Esophagus squamous epithelium (tissue), 5 donors: ENCODE measurements at regions not wholly inside any gene's neighbourhood (a gene's known extent, or its start where the extent isn't known, plus 50 kb on each side); places are given as distances from the start of the nearest gene placed in this dataset.

ENCODE experiments used
- DNase-seq: peaks from one replicate; lab custom pipeline; 2025; lab: John Stamatoyannopoulos, UW
- H3K27ac ChIP-seq, 4 donors: fragments of 200-600 bp; sonication (generic); one replicate each; pipeline ENCODE4 v1.5.1; 2016 to 2019; ENCODE audit warnings: mild to moderate bottlenecking in 1 of 4
- H3K27me3 ChIP-seq, 4 donors: fragments of 200-600 bp; sonication (generic); 1 replicate in 3 of 4; 2 replicates in 1 of 4; pipeline versions ENCODE4 v1.5.1 to v1.6.0; 2017 to 2021; ENCODE audit warnings: antibody characterized with exemption in 1 of 4
- H3K36me3 ChIP-seq, 3 donors: fragments of 200-600 bp; sonication (generic); one replicate each; pipeline ENCODE4 v1.5.1; 2016 to 2019
- H3K4me1 ChIP-seq, 3 donors: fragments of 200-600 bp; sonication (generic); one replicate each; pipeline ENCODE4 v1.5.1; 2017 to 2019
- H3K4me3 ChIP-seq, 4 donors: fragments of 200-600 bp; sonication (generic); 1 replicate in 3 of 4; 2 replicates in 1 of 4; pipeline ENCODE4 v1.5.1; 2016 to 2019; ENCODE audit warnings: mild to moderate bottlenecking in 2 of 4, moderate library complexity in 1 of 4
- H3K9me3 ChIP-seq, 3 donors: fragments of 200-600 bp; sonication (generic); one replicate each; pipeline ENCODE4 v1.5.1; 2016 to 2019
- POLR2A ChIP-seq, 4 donors: fragments of 450-650 bp; IDR thresholded peaks; one replicate each; pipeline ENCODE4 v1.6.1; 2017; ENCODE audit warnings: antibody characterized with exemption in 4 of 4, mild to moderate bottlenecking in 4 of 4, moderate library complexity in 3 of 4
- WGBS, 2 donors: methylation state at CpG; one replicate each; pipeline ENCODE4 v1.1.5; 2018; 5-methylcytosine and 5-hydroxymethylcytosine counted together
- intact Hi-C: fragments of 100-400 bp; cut with DNase I; formaldehyde crosslinking; loops from one replicate; pipeline ENCODE4 v1.15.0; 2022
- TF ChIP-seq, protein P1 (sequence below), 6 experiments: fragments of 450-650 bp in 4 of 6; fragments of 200-600 bp in 2 of 6; sonication (generic) in 2 of 6; IDR thresholded peaks; one replicate each; pipeline ENCODE4 v1.5.1; 2016 to 2019; ENCODE audit warnings: antibody characterized with exemption in 6 of 6, mild to moderate bottlenecking in 4 of 6, moderate library complexity in 4 of 6
- donor health status: DM: yes; HTN: yes; CAD: no.

DNA sequence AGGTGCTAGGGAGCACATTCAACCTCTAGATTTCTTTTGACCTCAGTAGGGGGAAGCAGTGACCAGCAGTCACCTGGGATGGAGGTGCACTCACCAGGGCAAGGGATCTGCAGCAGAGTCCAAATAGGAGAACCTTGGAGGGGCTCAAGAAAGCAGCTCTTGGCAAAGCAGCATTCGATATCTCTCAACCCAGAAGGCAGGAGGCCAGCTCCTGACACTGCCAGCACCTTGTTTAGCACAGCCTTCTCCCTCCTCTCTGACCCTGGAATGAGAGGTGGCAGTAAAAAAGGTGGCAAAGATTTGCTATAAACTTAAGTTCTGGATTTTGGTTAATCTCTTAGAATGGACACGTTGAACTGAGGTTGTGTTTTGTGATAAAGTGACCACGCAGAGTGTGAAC is 107.9 kb downstream of the AQP9 start:
- intact Hi-C loops: no loop called here
- 86 to 90% methylated on average over 3 of the region's 3 CpGs for WGBS, 2 donors
- peaks cover 0 to 14% (median 0%) of the 10 kb centered on the region in 4 donors for H3K27me3 ChIP-seq
- H3K27ac ChIP-seq: no peak overlapping the region
- no peak for DNase-seq
- H3K4me1 ChIP-seq: peaks cover 0 to 11% (median 5%) of the 10 kb centered on the region in 3 donors
- H3K36me3 ChIP-seq: no peaks in the 10 kb centered on the region
- TF ChIP-seq, protein P1, sequence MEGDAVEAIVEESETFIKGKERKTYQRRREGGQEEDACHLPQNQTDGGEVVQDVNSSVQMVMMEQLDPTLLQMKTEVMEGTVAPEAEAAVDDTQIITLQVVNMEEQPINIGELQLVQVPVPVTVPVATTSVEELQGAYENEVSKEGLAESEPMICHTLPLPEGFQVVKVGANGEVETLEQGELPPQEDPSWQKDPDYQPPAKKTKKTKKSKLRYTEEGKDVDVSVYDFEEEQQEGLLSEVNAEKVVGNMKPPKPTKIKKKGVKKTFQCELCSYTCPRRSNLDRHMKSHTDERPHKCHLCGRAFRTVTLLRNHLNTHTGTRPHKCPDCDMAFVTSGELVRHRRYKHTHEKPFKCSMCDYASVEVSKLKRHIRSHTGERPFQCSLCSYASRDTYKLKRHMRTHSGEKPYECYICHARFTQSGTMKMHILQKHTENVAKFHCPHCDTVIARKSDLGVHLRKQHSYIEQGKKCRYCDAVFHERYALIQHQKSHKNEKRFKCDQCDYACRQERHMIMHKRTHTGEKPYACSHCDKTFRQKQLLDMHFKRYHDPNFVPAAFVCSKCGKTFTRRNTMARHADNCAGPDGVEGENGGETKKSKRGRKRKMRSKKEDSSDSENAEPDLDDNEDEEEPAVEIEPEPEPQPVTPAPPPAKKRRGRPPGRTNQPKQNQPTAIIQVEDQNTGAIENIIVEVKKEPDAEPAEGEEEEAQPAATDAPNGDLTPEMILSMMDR (IDR thresholded peaks at IDR 0.05): no peak
- TF ChIP-seq POLR2A (IDR thresholded peaks at IDR 0.05): no peak
- H3K9me3 ChIP-seq: no peaks in the 10 kb centered on the region
- H3K4me3 ChIP-seq: no peak overlapping the region

DNA sequence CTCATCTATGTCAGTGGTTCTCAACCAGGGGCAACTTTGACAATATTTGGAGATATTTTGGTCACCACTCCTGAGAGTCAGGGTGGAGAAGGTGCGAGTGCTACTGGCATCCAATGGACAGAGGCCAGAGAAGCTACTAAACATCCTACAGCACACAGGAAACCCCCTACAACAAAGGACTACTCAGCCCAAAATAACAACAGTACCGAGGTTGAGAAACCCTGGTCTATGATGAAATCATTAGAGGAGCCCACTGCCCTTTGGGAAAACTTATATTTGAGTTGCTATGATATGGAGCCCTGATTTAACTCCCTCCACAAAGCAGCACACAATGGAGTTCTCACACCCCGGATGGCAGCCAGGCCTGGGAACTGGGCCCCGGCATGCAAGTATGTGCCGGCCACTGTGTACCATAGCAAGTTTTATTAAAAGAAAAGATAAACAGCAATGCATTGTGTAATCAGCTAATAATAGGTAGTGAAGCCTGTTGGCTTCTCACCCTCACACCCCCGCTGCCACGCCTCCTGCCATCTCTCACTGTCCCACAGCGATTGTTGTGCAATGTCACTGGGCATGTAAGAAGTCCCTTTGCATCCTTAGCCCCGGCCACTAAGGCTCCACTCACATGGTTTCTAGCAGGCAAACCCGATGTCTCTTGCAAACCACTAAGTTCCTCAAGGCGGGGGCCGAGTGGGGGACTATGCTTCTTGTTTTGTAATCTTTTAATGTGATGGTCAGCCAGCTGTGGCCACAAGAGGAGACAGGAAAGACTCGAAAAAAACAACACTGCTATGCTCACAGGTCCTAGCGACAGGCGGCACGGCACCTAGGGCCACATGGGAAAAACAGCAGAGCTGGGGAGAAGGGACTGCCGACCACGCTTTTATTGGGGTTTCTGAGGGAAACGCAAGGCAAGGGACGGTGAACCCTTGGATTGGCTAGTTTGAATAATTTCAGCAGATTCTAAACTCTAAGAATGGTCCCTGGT is 110.0 kb downstream of the AQP9 start:
- WGBS, 2 donors: 79 to 81% methylated on average over 19 of the region's 20 CpGs
- TF ChIP-seq, protein P1 (IDR thresholded peaks at IDR 0.05): no peak
- no peak for TF ChIP-seq POLR2A (IDR thresholded peaks at IDR 0.05)
- Histone ChIP-seq H3K4me1 (peaks cover 0 to 11% (median 5%) of the 10 kb centered on the region in 3 donors), H3K4me3 (no peak overlapping the region), H3K27ac (no peak overlapping the region), H3K27me3 (peaks cover 0 to 35% (median 0%) of the 10 kb centered on the region in 4 donors), H3K36me3 (no peaks in the 10 kb centered on the region), H3K9me3 (no peaks in the 10 kb centered on the region)
- intact Hi-C loops: no loop called here
- DNase-seq: no peak

DNA sequence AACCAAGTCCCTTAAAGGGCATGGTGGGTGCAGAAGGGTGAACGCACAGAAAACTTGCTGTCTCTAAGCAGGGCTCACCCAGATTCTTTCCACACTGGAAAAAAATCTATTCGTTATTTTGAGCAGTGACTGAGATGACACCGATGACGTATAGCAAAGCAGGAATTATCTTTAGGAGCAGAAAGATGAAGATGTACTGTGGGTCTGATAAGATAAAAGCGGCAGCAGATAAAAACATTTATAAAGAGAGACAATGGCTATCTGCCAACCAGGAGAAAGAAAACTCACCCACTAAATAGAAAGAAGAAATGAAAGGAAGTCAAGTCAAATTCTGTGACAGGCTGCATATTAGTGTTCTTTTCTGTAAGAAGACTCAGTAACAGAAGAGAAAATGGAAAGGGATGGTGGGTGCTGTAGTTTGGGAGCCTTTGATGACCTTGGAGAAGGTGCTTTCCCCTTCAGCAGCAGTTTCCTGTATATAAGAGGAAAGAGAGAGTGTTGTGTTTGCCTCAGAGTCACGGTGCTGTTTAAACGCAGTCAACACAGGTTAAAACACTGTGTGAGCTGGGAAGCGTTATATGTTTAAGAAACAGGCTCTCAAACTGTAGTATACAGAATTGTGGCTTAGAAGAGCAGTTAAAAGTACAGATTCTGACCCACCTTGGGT is 111.6 kb downstream of the AQP9 start:
- 58 to 64% methylated on average over 8 of the region's 8 CpGs for WGBS, 2 donors
- Histone ChIP-seq H3K4me1 (peaks cover 0 to 11% (median 5%) of the 10 kb centered on the region in 3 donors), H3K27me3 (peaks cover 0 to 43% (median 0%) of the 10 kb centered on the region in 4 donors), H3K4me3 (no peak overlapping the region), H3K27ac (no peak overlapping the region), H3K36me3 (no peaks in the 10 kb centered on the region), H3K9me3 (no peaks in the 10 kb centered on the region)
- intact Hi-C loops: no loop called here
- no peak for TF ChIP-seq POLR2A (IDR thresholded peaks at IDR 0.05)
- TF ChIP-seq, protein P1 (IDR thresholded peaks at IDR 0.05): no peak
- DNase-seq: no peak

DNA sequence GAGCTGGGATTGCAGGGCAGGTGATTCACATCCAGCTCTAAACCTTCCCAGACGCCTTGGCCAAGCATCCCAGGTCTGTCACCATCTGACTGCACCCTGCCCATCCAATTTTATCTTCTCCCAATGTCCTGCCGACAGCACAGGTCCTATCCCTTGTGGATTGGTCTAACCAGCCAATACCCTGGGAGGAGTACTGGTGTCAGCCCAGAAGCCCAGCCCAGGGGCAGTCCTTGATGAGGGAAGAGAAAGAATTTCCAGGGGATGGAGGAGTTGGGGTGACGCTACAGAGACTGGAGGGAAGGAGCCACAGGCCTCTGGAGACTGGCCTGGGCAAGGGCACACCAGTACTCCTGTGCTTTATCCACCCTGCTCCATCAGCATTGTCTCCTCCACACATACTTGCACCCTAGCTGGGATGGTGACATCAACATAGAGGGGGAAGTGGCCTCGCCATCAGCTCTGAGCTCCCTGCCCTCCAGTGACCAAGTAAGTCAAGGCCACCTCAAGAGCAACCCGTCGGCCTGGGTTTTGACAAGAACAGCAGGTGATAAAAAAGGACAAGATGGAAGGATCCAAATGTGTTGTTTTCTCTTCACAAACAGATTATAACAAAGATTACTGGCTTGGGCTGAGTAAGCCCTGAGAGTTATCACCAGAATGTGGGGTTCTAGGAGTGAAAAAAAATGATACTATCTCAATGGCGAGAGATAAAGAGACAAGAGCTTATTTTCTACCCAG is 114.6 kb downstream of the AQP9 start:
- TF ChIP-seq, protein P1 (IDR thresholded peaks at IDR 0.05): no peak
- no peak for TF ChIP-seq POLR2A (IDR thresholded peaks at IDR 0.05)
- no peaks in the 10 kb centered on the region for H3K36me3 ChIP-seq
- H3K4me3 ChIP-seq: no peak overlapping the region
- intact Hi-C loops: no loop called here
- no peak overlapping the region for H3K27ac ChIP-seq
- DNase-seq: no peak
- H3K9me3 ChIP-seq: peaks cover 0 to 6% (median 0%) of the 10 kb centered on the region in 3 donors
- 80 to 90% methylated on average over 6 of the region's 7 CpGs for WGBS, 2 donors
- H3K4me1 ChIP-seq: peaks cover 0 to 9% (median 5%) of the 10 kb centered on the region in 3 donors
- peaks cover 0 to 63% (median 0%) of the 10 kb centered on the region in 4 donors for H3K27me3 ChIP-seq
